ENCODE measurements at regions not wholly inside any gene's neighbourhood (a gene's known extent, or its start where the extent isn't known, plus 50 kb on each side); places are given as distances from the start of the nearest gene placed in this dataset.

DNA sequence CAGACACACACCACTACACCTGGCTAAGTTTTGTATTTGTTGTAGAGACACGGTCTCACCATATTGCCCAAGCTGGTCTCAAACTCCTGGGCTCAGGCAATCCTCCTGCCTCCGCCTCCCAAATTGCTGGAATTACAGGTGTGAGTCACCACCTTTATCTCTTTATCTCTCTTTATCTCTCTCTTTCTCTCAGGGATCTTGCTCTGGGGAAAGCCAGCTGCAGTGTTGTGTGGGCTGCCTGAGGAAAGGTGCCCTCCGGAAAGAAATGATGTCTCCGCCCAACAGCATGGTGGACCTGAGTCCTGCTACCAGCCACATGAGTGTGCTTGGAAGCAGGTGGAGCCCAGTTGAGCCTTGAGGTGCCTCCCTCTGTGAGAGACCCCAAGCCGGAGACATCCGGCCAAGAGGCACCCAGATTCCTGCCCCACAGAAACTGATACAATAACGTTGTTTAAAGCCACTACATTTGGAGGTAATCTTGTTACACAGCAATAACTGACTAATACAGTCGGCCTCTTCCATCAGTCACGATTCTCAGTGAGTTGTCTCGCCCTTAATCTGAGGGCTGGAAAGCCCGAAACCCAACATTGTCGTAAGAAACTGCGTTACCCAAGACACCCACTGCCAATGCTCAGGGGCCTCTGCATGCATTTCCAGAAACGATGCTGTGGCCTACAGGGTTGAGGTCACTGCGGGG lies 68.0 kb upstream of the RPH3AL start (continued):
- TF ChIP-seq ZNF462 (CRISPR knock-in tag; IDR thresholded peaks at IDR 0.05) (no peak), ZNF114 (CRISPR knock-in tag; IDR thresholded peaks at IDR 0.05) (no peak), CREB1 (CRISPR knock-in tag; IDR thresholded peaks at IDR 0.05; ENCODE audit: low read depth) (no peak)

- Histone ChIP-seq H3K4me3 (no peak overlapping the region), H3K36me3 (ENCODE audit: insufficient read depth) (no peaks in the 10 kb centered on the region), H3K4me1 (ENCODE audit: insufficient read depth) (peaks cover 12% of the 10 kb centered on the region; the same call in 1 of the 2 replicates), H3K4me2 (no peak overlapping the region), H3K79me2 (replicated peaks; ENCODE audit: insufficient read depth) (no peaks in the 10 kb centered on the region), H3F3A (replicated peaks; ENCODE audit: low read depth) (no peaks in the 10 kb centered on the region), H3K27me3 (ENCODE audit: insufficient read depth) (no peaks in the 10 kb centered on the region), H3K9me2 (ENCODE audit: insufficient read depth) (no peaks in the 10 kb centered on the region), H4K20me1 (replicated peaks; ENCODE audit: insufficient read depth) (no peaks in the 10 kb centered on the region), H3K27ac (ENCODE audit: low read depth) (no peak overlapping the region), H2AFZ (no peak overlapping the region)
- no peaks in the 10 kb centered on the region for H3K9me3 Mint-ChIP-seq
- peaks cover 13% of the 10 kb centered on the region; the same call in 2 of the 3 replicates for H3K4me1 Mint-ChIP-seq
- peaks cover 8% of the 10 kb centered on the region for H3K27me3 Mint-ChIP-seq (ENCODE audit: insufficient read depth, low read depth, poor library complexity)
- DNase-seq (ENCODE audit: low spot score) (no peak), ATAC-seq (no peak)
- H3K27ac Mint-ChIP-seq, result no peak overlapping the region
- H3K4me3 Mint-ChIP-seq, result no peak overlapping the region
- H3K36me3 Mint-ChIP-seq (ENCODE audit: low read depth), result peaks cover 3% of the 10 kb centered on the region; the same call in 2 of the 3 replicates
- TF ChIP-seq EZH2 (IDR thresholded peaks at IDR 0.05; ENCODE audit: low read depth, unreplicated experiment) (no peak), ZNF114 (CRISPR knock-in tag; IDR thresholded peaks at IDR 0.05) (no peak), CTCF (conservative IDR thresholded peaks at IDR 0.05; ENCODE audit: low read depth in 2 of 2) (no peak), NANOG (IDR thresholded peaks at IDR 0.05; ENCODE audit: borderline replicate concordance) (no peak), ZNF331 (CRISPR knock-in tag; IDR thresholded peaks at IDR 0.05; ENCODE audit: low read depth) (no peak), JUNB (IDR thresholded peaks at IDR 0.05; ENCODE audit: unreplicated experiment) (no peak)
Measured at GRCh38 chr17:419073-419735, 66.6 kb upstream of the RPH3AL start.

All from GM23338 (cell line).